GM21360 (cell line): ENCODE measurements at regions not wholly inside any gene's neighbourhood (a gene's known extent, or its start where the extent isn't known, plus 50 kb on each side); places are given as distances from the start of the nearest gene placed in this dataset.

Source experiments
- ATAC-seq: cut with Tn5 transposase; IDR thresholded peaks from one replicate; pipeline ENCODE4 v1.9.1; 2021; ENCODE audit warnings: mild to moderate bottlenecking, moderate library complexity; ENCODE audit not compliant: unreplicated experiment

GRCh38 chr11:42552786-42553185, 759.0 kb upstream of the API5 start:
- no peak for ATAC-seq

DNA sequence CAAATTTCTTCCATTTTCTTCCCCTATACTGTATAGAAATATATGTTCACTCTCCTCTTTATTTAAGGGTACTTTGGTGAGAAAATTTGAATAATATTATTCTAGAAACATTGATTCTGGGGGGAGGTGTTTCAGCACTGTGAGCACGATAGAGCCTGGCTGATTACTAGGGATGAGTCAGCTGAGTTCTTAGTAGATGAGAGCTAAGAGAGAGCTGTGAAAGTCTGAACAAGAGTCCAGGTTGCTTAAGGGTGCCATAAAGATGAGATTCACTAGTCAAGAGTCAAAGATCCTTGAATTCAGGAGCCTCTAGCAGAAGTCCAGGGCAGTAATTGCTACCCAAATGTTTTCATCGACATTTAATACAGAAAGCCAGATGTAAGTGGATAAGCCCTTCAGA, 756.6 kb upstream of the API5 start:
- no peak for ATAC-seq

- no peak for ATAC-seq
These were observed 740.5 kb upstream of the API5 start for GRCh38 chr11:42571131-42571877.

DNA sequence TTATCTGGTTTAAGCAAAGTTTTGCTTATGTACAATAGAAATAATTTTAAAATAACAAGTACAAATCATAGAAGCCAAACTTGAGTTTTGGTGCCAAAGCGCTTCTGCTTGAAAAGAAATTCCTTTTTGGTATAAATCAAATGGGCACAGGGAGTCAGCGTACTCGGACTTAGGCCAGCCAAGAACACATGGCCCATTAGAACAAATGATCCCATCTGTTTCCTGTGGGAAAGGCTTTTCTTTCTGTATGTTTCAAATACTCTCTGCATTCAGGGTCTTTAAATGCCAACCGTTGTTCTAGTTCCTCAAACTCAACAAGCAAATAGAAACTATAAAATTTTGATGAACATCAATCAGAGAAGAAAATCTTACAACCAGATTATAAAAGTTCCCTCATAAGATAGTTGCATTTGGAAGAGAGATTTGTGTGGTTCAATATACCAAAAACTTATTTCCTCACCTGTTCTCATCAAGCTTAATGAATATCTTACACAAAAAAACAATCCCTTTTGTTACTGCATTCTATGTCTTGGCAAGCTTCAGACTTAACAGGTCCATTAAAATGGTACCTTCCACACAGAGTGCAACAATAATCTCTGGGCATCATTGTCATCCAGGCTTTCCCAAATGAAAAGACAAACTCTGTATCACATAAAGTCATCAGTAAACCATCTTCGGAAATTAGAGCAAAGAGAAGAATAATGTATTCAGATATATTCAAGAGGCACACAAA, 739.8 kb upstream of the API5 start:
- ATAC-seq = no peak

DNA sequence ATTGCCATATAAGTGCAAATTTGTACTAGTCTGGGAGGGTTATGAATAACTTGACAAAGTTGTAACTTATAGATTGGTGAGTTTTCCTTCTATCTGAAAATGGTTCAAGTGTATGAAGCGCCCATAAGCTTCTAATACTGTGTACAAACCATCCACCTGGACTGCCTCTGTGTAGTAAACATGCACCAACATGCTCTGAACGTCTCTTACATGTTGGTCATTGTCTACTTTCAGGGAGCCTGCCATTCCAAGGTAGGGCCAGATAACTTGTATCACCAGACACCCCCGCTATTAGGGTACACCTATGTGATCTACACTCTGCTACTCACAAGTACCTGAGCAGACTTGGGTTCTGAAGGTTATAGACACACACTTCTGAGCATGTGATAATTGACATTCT, 735.5 kb upstream of the API5 start:
- ATAC-seq = no peak

DNA sequence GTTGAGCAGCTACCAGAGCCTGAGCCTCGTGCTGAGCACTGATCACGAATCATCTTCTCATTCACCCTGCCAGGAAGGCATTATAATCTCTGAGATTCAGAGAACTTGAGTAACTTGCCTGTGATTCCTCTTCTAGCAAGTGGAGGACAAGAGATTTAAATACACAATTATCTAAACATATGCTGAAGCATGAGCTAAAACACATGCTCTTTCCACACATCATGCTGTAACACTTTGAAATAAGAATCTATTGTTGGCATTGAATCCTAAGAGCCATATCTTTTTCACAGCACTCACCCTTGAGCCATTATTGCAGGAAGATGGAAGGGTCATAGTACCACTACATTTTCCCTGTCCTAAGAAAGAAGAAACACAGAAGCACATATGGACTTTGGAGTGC, 722.5 kb upstream of the API5 start:
- no peak for ATAC-seq

DNA sequence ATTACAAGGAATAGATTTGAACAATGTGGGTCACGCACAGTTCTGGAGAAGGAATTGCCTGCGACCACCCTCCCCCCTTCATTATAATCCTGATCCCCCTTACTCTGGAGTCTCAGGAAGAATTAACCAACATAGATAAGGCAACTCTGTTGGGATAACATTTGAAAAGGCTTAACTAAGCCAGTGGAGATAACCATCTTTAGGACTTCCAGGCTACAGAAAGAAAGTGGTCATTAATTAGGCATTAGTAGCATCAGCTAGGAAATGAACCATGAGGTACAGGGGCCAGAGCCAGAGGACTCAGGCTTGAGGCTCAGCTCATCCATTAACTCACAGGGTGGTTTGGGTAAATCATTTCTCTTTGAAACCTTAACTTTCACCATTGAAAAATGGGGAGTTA, 720.0 kb upstream of the API5 start:
- no peak for ATAC-seq

DNA sequence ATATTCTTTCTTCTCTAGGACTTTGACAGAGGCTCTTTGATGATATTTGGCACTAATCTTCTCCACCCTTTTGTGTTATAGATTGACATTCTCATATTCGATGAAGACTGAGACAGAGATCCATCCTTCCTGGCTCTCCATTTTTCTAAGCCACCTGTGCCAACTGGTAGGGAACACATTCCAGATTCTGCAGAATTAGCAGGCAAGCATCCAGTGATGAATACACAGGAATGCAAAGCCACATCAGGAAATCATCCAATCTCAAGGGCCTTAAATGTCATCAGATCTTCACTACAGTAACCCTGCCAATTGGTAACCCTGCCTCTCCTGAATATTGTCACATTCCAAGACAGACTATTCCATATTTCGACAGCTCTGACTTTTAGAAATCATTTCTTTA, 718.4 kb upstream of the API5 start:
- no peak for ATAC-seq

- ATAC-seq = no peak
These were observed 715.9 kb upstream of the API5 start for GRCh38 chr11:42595876-42596275.

DNA sequence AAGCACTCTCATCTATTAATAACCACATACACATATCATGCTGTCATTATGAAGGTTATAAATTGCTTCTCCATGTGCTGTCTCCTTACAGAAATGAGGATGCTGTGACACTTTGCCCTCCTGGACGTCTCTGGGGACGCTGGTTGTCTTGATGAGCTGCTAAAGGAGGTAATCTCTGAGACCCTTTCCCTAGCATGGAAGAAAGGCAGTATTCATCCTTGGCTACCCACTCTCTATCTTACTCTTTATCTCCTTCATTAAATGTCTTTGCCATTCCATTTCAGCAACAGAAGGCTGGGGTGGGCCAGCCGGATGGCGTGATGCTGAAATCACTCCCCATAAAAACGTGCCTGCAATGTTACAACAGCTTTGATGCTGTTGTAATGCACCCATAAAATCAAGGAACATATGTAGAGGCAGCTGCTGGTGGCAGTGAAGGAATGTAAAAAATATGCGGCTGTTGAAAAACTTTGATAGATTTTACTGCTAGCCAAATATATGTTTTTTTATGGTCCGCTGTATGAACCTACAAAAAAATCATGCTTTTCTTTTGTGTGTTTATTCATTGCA, 715.1 kb upstream of the API5 start:
- ATAC-seq = no peak

DNA sequence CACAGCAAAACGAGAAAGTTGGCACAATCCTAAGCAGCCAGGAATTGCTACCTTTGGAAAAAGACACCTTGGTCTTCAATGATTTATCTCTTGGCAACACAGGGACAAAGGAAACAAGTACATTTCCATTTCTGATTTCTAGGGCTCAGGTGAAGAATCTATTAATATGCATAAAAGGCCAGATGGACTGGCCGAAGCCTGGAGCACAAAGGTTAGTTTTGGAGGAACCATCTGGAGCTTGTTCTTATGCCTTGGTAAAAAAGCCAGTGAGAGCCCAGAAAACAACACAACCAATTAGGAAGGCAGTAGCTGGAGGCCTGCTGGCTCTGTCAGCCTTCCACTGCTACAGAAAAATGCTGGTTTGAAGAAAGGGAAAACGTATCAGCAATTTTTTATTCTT, 713.5 kb upstream of the API5 start:
- ATAC-seq = no peak

- ATAC-seq = no peak
These were observed 691.0 kb upstream of the API5 start for GRCh38 chr11:42620796-42621195.

DNA sequence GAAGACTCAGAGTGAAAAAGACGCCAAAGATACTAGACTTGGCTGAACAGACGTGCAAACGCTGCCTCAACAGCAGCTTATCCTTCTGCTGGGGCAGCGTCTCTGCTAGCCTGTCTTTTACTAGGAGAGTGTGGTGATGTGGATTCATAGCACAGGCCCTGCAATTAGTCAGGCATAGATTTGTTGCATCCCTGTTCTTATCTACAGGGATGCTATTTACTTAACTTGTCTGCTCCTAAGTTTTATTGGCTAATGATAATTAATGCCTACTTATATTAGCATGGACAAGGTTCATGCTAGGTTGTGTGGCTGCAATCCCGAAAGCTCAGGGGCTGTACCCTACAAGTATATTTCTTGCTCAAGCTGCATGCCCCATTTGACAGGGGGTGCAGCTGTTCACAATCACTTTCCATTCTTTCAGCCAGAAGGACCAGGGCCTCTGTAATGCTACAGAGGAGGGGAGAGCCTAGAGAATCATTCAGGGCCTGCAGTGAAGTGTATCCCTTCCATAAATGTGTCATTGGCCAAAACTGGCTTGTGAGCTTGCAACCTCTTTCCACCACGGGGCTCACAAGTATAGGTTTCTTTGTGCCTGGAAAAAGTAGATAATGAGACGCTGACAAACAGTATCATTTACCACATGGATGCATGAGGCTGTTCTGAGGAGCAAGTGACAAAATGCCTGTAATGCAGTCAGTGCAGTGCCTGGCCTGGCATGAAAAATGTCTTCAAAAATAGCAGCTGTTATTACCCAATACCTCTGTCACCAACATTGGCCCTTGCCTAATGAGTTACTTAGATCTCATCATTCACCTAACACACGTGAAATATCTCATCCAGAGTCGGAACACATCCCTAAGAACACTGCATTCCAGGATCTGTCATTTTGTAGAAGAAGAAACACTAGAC, 685.8 kb upstream of the API5 start:
- ATAC-seq = no peak

DNA sequence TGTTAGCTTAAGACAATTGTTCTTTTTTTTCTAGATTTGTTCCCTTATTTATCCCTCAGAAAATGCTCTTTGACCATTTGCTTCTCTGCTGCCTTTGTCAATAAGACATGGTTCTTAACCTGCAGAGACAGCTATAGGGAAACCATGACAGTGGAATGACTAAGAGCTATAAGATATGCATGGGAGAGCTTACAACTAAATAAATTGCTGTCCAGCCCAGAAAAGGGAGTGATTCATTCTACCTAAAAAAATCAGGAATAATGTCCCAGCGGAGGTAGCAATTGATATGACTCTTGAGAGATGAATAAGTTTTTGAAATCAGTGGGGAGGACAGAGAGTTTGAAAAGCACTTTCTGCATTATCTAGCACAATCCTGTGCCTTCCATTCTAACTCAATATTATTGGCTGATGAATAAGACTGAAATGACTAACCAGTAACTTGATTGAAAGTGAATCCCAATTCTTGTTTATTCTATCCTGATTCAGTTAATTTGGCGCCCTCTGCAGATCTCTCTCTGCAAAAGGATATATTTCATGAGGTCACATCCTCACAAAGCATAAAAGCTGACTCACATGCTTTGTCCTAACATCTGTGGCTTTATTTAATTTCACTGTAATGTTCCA, 680.5 kb upstream of the API5 start:
- ATAC-seq = no peak

DNA sequence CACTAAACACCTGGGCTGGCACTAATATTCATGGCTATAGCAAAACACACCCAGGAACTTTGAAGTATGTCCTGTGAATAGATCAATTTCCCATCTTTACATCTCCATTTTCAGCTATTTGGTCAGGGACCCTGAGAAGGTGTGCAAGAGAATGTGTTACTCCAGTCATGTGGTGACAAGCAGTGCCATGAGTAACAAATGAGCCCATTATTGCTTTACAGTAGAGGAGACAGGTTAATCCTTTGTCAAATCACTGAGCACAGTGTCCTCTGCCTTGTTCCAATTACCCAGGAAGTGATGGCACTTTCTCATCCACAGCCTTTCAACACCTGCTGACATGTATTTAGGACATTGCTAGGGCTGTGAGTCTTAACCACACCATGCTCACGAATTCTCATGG, 664.8 kb upstream of the API5 start:
- no peak for ATAC-seq

DNA sequence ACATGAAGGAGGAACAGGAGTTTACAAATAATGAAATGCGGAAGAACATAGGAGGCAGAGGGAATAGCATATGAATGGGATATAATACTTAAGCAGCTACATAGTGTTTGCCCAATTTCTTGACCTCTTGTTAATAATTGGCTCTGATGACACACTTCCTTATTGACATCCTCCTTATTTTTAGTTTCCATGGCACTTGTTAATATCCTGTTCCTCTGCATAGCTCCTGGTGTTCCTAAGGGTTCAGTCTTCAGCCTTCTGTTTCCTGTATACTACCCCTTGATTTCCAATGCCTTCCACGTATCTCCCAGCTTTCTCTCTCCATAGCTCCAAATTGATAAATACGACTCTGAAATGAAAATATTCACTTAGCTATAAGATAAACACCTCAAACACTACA, 663.8 kb upstream of the API5 start:
- ATAC-seq = no peak

GRCh38 chr11:42651621-42652020, 660.2 kb upstream of the API5 start:
- ATAC-seq = no peak

DNA sequence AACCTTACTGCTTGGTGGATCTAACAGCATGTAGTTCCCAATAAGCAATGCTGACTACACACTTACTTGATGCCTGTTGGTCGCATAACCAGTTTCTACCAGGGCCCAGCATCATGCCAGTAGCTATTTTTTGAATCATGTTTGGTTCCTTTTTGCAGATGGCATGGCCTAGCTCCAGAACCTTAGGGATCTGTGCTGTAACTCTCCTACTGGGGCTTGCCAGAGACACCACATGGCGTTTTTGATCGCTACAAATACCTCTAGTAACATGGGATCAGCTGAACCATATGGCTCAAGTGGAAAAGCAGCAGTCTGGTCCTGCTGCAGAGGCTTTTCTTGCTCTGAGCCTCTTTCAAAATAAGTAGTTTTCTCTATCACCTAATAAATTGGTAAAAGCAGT, 654.6 kb upstream of the API5 start:
- ATAC-seq = no peak

GRCh38 chr11:42661942-42662341, 649.9 kb upstream of the API5 start:
- ATAC-seq = no peak

- no peak for ATAC-seq
These were observed 642.4 kb upstream of the API5 start for GRCh38 chr11:42669248-42669976.
